Smooth muscle cell (in vitro differentiated cells): ENCODE measurements at regions not wholly inside any gene's neighbourhood (a gene's known extent, or its start where the extent isn't known, plus 50 kb on each side); places are given as distances from the start of the nearest gene placed in this dataset.

Experiments used
- DNase-seq: peaks from one replicate; lab custom pipeline; 2025; ENCODE audit not compliant: unreplicated experiment; lab: John Stamatoyannopoulos, UW
- H2AFZ ChIP-seq: fragments of 200-600 bp; sonication (generic); 2 replicates; pipeline ENCODE4 v1.6.0; 2016; ENCODE audit warnings: antibody characterized with exemption, low read depth, mild to moderate bottlenecking
- H3F3A ChIP-seq: fragments of 200-600 bp; sonication (generic); 2 replicates; pipeline ENCODE4 v1.6.0; 2017; ENCODE audit warnings: antibody characterized with exemption, low read depth
- H3K27ac ChIP-seq: fragments of 200-600 bp; sonication (generic); 2 replicates; pipeline ENCODE4 v1.5.1; 2016; ENCODE audit warnings: low read depth, mild to moderate bottlenecking
- H3K27me3 ChIP-seq: fragments of 200-600 bp; sonication (generic); 2 replicates; pipeline ENCODE4 v1.6.1; 2016; ENCODE audit warnings: low read depth, mild to moderate bottlenecking
- H3K36me3 ChIP-seq: fragments of 200-600 bp; sonication (generic); 2 replicates; pipeline ENCODE4 v1.5.1; 2016; ENCODE audit warnings: low read depth
- H3K4me1 ChIP-seq: fragments of 200-600 bp; sonication (generic); 2 replicates; pipeline ENCODE4 v1.5.1; 2016; ENCODE audit warnings: low read depth
- H3K4me2 ChIP-seq: fragments of 200-600 bp; sonication (generic); 2 replicates; pipeline ENCODE4 v1.6.0; 2016; ENCODE audit warnings: mild to moderate bottlenecking
- H3K4me3 ChIP-seq: fragments of 200-600 bp; sonication (generic); 2 replicates; pipeline ENCODE4 v1.5.1; 2016; ENCODE audit warnings: mild to moderate bottlenecking
- H3K79me2 ChIP-seq: fragments of 200-600 bp; sonication (generic); 2 replicates; pipeline ENCODE4 v1.6.0; 2016; ENCODE audit warnings: low read depth, mild to moderate bottlenecking
- H3K9ac ChIP-seq: fragments of 200-600 bp; sonication (generic); 2 replicates; pipeline ENCODE4 v1.6.0; 2016; ENCODE audit warnings: low read depth
- H3K9me3 ChIP-seq: fragments of 200-600 bp; sonication (generic); replicated peaks from 2 replicates; pipeline ENCODE4 v1.5.1; 2016; ENCODE audit warnings: low read depth
- H4K20me1 ChIP-seq: fragments of 200-600 bp; sonication (generic); 2 replicates; pipeline ENCODE4 v1.6.0; 2016; ENCODE audit warnings: low read depth
- WGBS: methylation state at CpG from one replicate; pipeline ENCODE4 v1.1.7; 2016; ENCODE audit warnings: low lambda C conversion rate; 5-methylcytosine and 5-hydroxymethylcytosine counted together
- TF ChIP-seq, protein P1 (sequence below): fragments of 200-600 bp; sonication (generic); IDR thresholded peaks from 2 replicates; pipeline ENCODE4 v1.5.1; 2017; ENCODE audit warnings: borderline replicate concordance, mild to moderate bottlenecking, antibody characterized with exemption; ENCODE audit not compliant: insufficient read depth, poor library complexity, severe bottlenecking

DNA sequence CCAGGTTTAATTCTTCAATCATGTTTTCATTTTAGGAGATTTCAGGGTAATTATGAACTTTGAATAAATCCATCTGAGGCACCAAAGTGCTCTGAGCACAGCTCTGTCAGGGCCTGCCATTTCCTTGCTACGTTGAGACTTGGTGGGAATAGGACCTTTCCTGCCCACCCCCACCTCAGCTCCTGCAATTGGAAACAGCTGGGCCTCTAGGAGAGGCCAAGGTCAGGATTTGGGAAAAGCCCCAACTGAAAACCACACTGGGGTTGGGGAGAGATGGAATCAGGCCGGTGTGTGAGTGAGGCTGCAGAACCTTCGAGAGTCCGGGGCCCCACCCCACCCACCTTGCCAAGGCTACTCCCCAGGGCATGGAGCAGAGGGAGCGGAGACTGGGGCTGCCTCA lies 212.7 kb upstream of the BCOR start:
- Histone ChIP-seq H3K27me3 (no peaks in the 10 kb centered on the region), H4K20me1 (no peaks in the 10 kb centered on the region), H3K4me3 (no peak overlapping the region), H3K79me2 (no peaks in the 10 kb centered on the region), H3K9ac (no peak overlapping the region), H3K4me2 (no peak overlapping the region), H3K36me3 (no peaks in the 10 kb centered on the region), H3K27ac (no peak overlapping the region), H3K9me3 (no peaks in the 10 kb centered on the region), H3F3A (no peaks in the 10 kb centered on the region), H2AFZ (no peak overlapping the region), H3K4me1 (peaks cover 4% of the 10 kb centered on the region)
- WGBS: 63% methylated on average over 5 of the region's 5 CpGs
- DNase-seq: no peak
- TF ChIP-seq, protein P1, sequence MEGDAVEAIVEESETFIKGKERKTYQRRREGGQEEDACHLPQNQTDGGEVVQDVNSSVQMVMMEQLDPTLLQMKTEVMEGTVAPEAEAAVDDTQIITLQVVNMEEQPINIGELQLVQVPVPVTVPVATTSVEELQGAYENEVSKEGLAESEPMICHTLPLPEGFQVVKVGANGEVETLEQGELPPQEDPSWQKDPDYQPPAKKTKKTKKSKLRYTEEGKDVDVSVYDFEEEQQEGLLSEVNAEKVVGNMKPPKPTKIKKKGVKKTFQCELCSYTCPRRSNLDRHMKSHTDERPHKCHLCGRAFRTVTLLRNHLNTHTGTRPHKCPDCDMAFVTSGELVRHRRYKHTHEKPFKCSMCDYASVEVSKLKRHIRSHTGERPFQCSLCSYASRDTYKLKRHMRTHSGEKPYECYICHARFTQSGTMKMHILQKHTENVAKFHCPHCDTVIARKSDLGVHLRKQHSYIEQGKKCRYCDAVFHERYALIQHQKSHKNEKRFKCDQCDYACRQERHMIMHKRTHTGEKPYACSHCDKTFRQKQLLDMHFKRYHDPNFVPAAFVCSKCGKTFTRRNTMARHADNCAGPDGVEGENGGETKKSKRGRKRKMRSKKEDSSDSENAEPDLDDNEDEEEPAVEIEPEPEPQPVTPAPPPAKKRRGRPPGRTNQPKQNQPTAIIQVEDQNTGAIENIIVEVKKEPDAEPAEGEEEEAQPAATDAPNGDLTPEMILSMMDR: no peak

DNA sequence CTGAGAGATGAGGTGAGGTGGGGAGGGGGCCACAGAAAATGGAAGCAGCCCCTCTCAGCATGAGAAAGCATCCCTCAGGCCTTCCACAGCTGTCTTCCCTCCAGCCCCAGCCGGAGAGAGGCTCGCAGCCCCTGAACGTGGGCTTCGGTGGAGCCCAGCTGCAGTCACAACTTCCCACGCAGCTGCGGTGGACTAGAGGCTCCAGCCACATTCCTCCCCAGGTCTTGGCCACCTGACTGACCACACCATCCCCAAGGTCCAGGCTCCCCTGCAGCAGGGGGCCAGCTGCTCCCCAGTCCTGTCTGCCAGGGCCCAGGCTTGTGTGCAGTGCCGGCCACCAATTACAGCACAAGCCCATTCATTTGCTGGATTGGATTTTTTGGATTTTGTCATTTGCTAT lies 212.3 kb upstream of the BCOR start:
- Histone ChIP-seq H4K20me1 (no peaks in the 10 kb centered on the region), H3F3A (no peaks in the 10 kb centered on the region), H3K9me3 (no peaks in the 10 kb centered on the region), H3K27ac (no peak overlapping the region), H3K4me1 (peaks cover 4% of the 10 kb centered on the region), H3K4me2 (peak overlapping the region; percentile 59), H3K9ac (no peak overlapping the region), H2AFZ (no peak overlapping the region), H3K79me2 (no peaks in the 10 kb centered on the region), H3K4me3 (no peak overlapping the region), H3K36me3 (no peaks in the 10 kb centered on the region), H3K27me3 (no peaks in the 10 kb centered on the region)
- DNase-seq: no peak
- TF ChIP-seq, protein P1: no peak
- 74% methylated on average over 7 of the region's 7 CpGs for WGBS

DNA sequence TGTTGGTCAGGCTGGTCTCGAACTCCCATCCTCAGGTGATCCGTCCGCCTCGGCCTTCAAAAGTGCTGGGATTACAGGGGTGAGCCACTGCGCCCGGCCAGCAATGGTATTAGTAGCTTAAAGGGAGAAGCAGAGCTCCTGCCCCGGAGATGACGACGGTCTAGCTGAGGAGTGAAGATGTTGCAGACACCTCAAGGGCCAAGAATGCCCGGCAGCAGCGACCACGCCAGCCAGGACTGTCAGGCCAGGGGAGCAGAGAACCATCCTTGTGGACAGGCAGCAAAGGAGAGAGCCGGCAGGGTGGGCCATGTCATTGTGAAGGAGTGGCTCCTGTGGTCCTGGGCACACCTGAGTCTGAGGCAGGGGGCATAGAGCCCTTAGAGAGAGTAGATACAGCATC lies 210.1 kb upstream of the BCOR start:
- no peak overlapping the region for H3K4me3 ChIP-seq
- no peak overlapping the region for H2AFZ ChIP-seq
- no peak for DNase-seq

DNA sequence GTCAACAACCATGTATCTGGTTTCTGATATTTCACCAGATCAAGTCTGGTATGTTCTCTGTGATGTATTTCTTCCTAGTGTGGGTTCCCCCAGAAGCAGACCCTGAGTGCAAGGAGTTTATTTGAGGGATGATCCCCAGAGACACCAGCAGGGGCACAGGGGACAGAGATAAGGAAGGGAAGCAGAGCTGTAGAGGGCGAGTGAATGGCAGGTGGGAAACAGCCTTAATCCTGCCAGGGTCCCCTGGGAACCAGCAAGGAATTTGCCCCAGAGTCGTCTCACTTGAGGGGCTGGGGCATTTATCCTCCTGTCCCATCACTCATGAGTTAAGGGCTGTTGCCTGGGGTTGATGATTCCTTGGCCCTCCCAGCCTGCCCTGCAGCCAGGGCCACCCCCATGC lies 206.4 kb upstream of the BCOR start:
- Histone ChIP-seq H3K79me2 (no peaks in the 10 kb centered on the region), H3F3A (peaks cover 9% of the 10 kb centered on the region), H3K27ac (no peak overlapping the region), H3K9me3 (no peaks in the 10 kb centered on the region), H3K27me3 (no peaks in the 10 kb centered on the region), H3K36me3 (no peaks in the 10 kb centered on the region), H3K4me2 (no peak overlapping the region), H3K9ac (no peak overlapping the region), H3K4me1 (no peaks in the 10 kb centered on the region), H4K20me1 (no peaks in the 10 kb centered on the region), H2AFZ (no peak overlapping the region), H3K4me3 (no peak overlapping the region)
- no peak for DNase-seq
- WGBS: 80% methylated on average over 2 of the region's 2 CpGs
- TF ChIP-seq, protein P1: no peak

More for the DNA sequence above, 210.1 kb upstream of the BCOR start:
- Histone ChIP-seq H3K9ac (no peak overlapping the region), H3K79me2 (no peaks in the 10 kb centered on the region), H3K36me3 (no peaks in the 10 kb centered on the region), H3K27me3 (no peaks in the 10 kb centered on the region), H3F3A (no peaks in the 10 kb centered on the region), H3K4me2 (no peak overlapping the region), H3K4me1 (peaks cover 4% of the 10 kb centered on the region), H3K27ac (no peak overlapping the region), H4K20me1 (no peaks in the 10 kb centered on the region), H3K9me3 (no peaks in the 10 kb centered on the region)
- TF ChIP-seq, protein P1: no peak
- 94% methylated on average over 13 of the region's 13 CpGs for WGBS
